Fibroblast of lung (primary cell): ENCODE measurements at regions not wholly inside any gene's neighbourhood (a gene's known extent, or its start where the extent isn't known, plus 50 kb on each side); places are given as distances from the start of the nearest gene placed in this dataset.

Experiments used
- DNase-seq, 2 donors: peaks; one replicate each; pipeline versions ENCODE4 v3.0.0 to v3.0.0-alpha.2; 2010; ENCODE audit warnings: low read depth in 2 of 2
- H2AFZ ChIP-seq: 2 replicates; pipeline ENCODE4 v1.5.1; 2012; ENCODE audit warnings: low read length, control low read depth, inconsistent platforms
- H3K27ac ChIP-seq: 2 replicates; pipeline ENCODE4 v1.5.1; 2011; ENCODE audit warnings: low read length, control low read depth; ENCODE audit not compliant: insufficient read depth
- H3K27me3 ChIP-seq: 2 replicates; pipeline ENCODE4 v1.5.1; 2011; ENCODE audit warnings: mild to moderate bottlenecking, low read length; ENCODE audit not compliant: control insufficient read depth, insufficient read depth
- H3K36me3 ChIP-seq: 2 replicates; pipeline ENCODE4 v1.5.1; 2011; ENCODE audit warnings: low read length; ENCODE audit not compliant: control insufficient read depth, insufficient read depth
- H3K4me1 ChIP-seq: 2 replicates; pipeline ENCODE4 v1.5.1; 2011; ENCODE audit warnings: low read length; ENCODE audit not compliant: control insufficient read depth, insufficient read depth; ENCODE audit errors: extremely low read depth
- H3K4me2 ChIP-seq: 2 replicates; pipeline ENCODE4 v1.5.1; 2011; ENCODE audit warnings: low read length, control low read depth; ENCODE audit not compliant: insufficient read depth; ENCODE audit errors: extremely low read depth
- H3K4me3 ChIP-seq, 4 experiments: fragments of 200-600 bp in 1 of 4; sonication (generic) in 1 of 4; replicated peaks in 1 of 4; 2 replicates each; pipeline ENCODE4 v1.5.1; 2011 to 2016; ENCODE audit warnings: low read length in 4 of 4, low read depth in 3 of 4, mild to moderate bottlenecking in 3 of 4, control low read depth in 2 of 4, inconsistent platforms in 1 of 4, mixed read lengths in 1 of 4; ENCODE audit not compliant: insufficient read depth in 1 of 4; ENCODE audit errors: control extremely low read depth in 1 of 4
- H3K79me2 ChIP-seq: 2 replicates; pipeline ENCODE4 v1.5.1; 2012; ENCODE audit warnings: mild to moderate bottlenecking, low read length, inconsistent platforms; ENCODE audit not compliant: control insufficient read depth, insufficient read depth
- H3K9ac ChIP-seq: 2 replicates; pipeline ENCODE4 v1.5.1; 2011; ENCODE audit warnings: mild to moderate bottlenecking, low read length, control low read depth; ENCODE audit not compliant: insufficient read depth
- H3K9me3 ChIP-seq: 2 replicates; pipeline ENCODE4 v1.5.1; 2012; ENCODE audit warnings: low read depth, low read length; ENCODE audit not compliant: control insufficient read depth, insufficient read depth
- H4K20me1 ChIP-seq: 2 replicates; pipeline ENCODE4 v1.5.1; 2011; ENCODE audit warnings: low read length; ENCODE audit not compliant: control insufficient read depth, insufficient read depth; ENCODE audit errors: extremely low read depth
- EZH2 ChIP-seq: IDR thresholded peaks from 2 replicates; pipeline ENCODE4 v1.5.1; 2012; ENCODE audit warnings: low read length, control low read depth, mild to moderate bottlenecking; ENCODE audit errors: missing control alignments
- TF ChIP-seq, protein P1 (sequence below), 2 donors: IDR thresholded peaks in 1 of 2; conservative IDR thresholded peaks in 1 of 2; 1 replicate in 1 of 2; 2 replicates in 1 of 2; pipeline ENCODE4 v1.5.1; 2011 to 2012; ENCODE audit warnings: low read length in 2 of 2, control low read depth in 1 of 2, inconsistent platforms in 1 of 2, low read depth in 1 of 2, mild to moderate bottlenecking in 1 of 2

DNA sequence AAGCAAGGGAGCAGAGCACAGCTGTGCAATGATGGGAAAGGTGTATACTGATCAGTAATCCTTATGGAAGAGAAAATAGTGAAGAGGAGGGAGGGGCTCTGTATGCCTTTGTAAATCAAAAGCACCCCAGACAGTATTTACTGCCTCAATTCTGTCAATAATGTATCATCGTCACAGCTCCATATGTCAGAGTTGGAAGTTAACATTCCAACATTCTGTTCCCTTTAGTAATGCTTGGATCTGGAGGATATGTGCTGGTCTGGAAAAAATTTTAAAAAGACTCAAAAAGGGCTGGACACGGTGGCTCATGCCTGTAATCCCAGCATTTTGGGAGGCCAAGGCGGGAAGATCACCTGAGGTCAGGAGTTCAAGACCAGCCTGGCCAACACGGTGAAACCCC lies 310.4 kb downstream of the ACTL7B start:
- H3K9me3 ChIP-seq: no peaks in the 10 kb centered on the region
- no peak overlapping the region for H3K4me3 ChIP-seq
- H3K4me1 ChIP-seq: no peaks in the 10 kb centered on the region
- no peaks in the 10 kb centered on the region for H3K27me3 ChIP-seq
- H3K4me2 ChIP-seq: no peak overlapping the region
- no peak for DNase-seq
- H3K9ac ChIP-seq: no peak overlapping the region
- H3K79me2 ChIP-seq: no peaks in the 10 kb centered on the region
- no peak for TF ChIP-seq EZH2
- TF ChIP-seq, protein P1, sequence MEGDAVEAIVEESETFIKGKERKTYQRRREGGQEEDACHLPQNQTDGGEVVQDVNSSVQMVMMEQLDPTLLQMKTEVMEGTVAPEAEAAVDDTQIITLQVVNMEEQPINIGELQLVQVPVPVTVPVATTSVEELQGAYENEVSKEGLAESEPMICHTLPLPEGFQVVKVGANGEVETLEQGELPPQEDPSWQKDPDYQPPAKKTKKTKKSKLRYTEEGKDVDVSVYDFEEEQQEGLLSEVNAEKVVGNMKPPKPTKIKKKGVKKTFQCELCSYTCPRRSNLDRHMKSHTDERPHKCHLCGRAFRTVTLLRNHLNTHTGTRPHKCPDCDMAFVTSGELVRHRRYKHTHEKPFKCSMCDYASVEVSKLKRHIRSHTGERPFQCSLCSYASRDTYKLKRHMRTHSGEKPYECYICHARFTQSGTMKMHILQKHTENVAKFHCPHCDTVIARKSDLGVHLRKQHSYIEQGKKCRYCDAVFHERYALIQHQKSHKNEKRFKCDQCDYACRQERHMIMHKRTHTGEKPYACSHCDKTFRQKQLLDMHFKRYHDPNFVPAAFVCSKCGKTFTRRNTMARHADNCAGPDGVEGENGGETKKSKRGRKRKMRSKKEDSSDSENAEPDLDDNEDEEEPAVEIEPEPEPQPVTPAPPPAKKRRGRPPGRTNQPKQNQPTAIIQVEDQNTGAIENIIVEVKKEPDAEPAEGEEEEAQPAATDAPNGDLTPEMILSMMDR (conservative IDR thresholded peaks at IDR 0.05 in 1 of 2, IDR thresholded peaks at IDR 0.05 in 1 of 2; ENCODE audit: low read depth in 1 of 2, low read length in 2 of 2): no peak
- no peaks in the 10 kb centered on the region for H3K36me3 ChIP-seq
- no peaks in the 10 kb centered on the region for H4K20me1 ChIP-seq
- no peak overlapping the region for H3K27ac ChIP-seq
- H2AFZ ChIP-seq: no peak overlapping the region

DNA sequence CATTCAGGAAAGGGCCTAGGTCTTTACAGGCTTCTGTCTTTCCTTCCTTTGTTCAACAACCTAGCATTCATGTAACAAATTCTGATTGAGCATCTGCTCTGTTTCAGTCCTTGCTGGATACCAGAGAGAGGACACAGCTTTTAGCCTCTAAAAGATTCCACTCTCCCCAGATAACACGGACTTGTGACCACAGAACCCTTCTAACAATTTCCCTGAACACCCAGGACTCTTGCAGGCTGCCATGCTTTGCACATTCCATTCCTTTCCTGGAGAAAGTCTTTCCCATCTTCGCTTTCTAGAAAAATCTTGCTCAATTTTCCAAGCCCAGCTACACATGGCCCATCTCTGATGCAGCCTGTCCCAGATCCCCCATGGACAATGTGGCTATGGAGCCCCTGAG lies 310.9 kb downstream of the ACTL7B start:
- no peaks in the 10 kb centered on the region for H4K20me1 ChIP-seq
- H3K4me1 ChIP-seq: no peaks in the 10 kb centered on the region
- H3K4me2 ChIP-seq: no peak overlapping the region
- H3K9me3 ChIP-seq: no peaks in the 10 kb centered on the region
- no peak overlapping the region for H2AFZ ChIP-seq
- TF ChIP-seq, protein P1 (conservative IDR thresholded peaks at IDR 0.05 in 1 of 2, IDR thresholded peaks at IDR 0.05 in 1 of 2; ENCODE audit: low read depth in 1 of 2, low read length in 2 of 2): no peak
- TF ChIP-seq EZH2: no peak
- no peak overlapping the region for H3K9ac ChIP-seq
- no peak overlapping the region for H3K4me3 ChIP-seq
- H3K79me2 ChIP-seq: no peaks in the 10 kb centered on the region
- peak in 1 of 2 donors; percentile 63 for DNase-seq
- H3K36me3 ChIP-seq: no peaks in the 10 kb centered on the region
- H3K27ac ChIP-seq: no peak overlapping the region
- no peaks in the 10 kb centered on the region for H3K27me3 ChIP-seq

- Histone ChIP-seq H3K4me2 (no peak overlapping the region), H4K20me1 (no peaks in the 10 kb centered on the region), H3K9ac (no peak overlapping the region), H3K4me3 (no peak overlapping the region), H3K4me1 (no peaks in the 10 kb centered on the region), H3K27ac (no peak overlapping the region), H3K9me3 (no peaks in the 10 kb centered on the region), H3K79me2 (no peaks in the 10 kb centered on the region), H3K27me3 (no peaks in the 10 kb centered on the region), H3K36me3 (no peaks in the 10 kb centered on the region), H2AFZ (no peak overlapping the region)
- peak; percentile 44 to 54 for DNase-seq
- TF ChIP-seq, protein P1 (conservative IDR thresholded peaks at IDR 0.05 in 1 of 2, IDR thresholded peaks at IDR 0.05 in 1 of 2; ENCODE audit: low read depth in 1 of 2, low read length in 2 of 2): no peak
- TF ChIP-seq EZH2: no peak
These were observed 312.5 kb downstream of the ACTL7B start for GRCh38 chr9:108543251-108543778.
